Mesendoderm (in vitro differentiated cells): ENCODE measurements at regions not wholly inside any gene's neighbourhood (a gene's known extent, or its start where the extent isn't known, plus 50 kb on each side); places are given as distances from the start of the nearest gene placed in this dataset.
"Not testable (repeated sequence)": the region's sequence is repeated elsewhere in the genome, so short reads cannot be mapped to it uniquely, and the experiment has no call there.

Experiments used
- DNase-seq: peaks from one replicate; pipeline ENCODE4 v3.0.0; 2013
- H2AK5ac ChIP-seq: 2 replicates; pipeline ENCODE4 v1.6.1; 2013; ENCODE audit warnings: low read length, inconsistent platforms
- H2BK120ac ChIP-seq: 2 replicates; pipeline ENCODE4 v1.6.1; 2013; ENCODE audit warnings: low read depth, mild to moderate bottlenecking, low read length, moderate library complexity, mixed read lengths
- H2BK15ac ChIP-seq: replicated peaks from 2 replicates; pipeline ENCODE4 v1.6.1; 2013; ENCODE audit warnings: low read depth, mild to moderate bottlenecking, moderate library complexity
- H2BK5ac ChIP-seq: 2 replicates; pipeline ENCODE4 v1.6.1; 2013; ENCODE audit warnings: low read length, inconsistent platforms
- H3K18ac ChIP-seq: 2 replicates; pipeline ENCODE4 v1.6.1; 2013; ENCODE audit warnings: mild to moderate bottlenecking, low read length, mixed read lengths
- H3K23ac ChIP-seq: one replicate; pipeline ENCODE4 v1.6.1; 2013; ENCODE audit warnings: low read length
- H3K27ac ChIP-seq: 2 replicates; pipeline ENCODE4 v1.5.1; 2013; ENCODE audit warnings: low read depth, mild to moderate bottlenecking, inconsistent platforms, low read length, moderate library complexity
- H3K27me3 ChIP-seq: 2 replicates; pipeline ENCODE4 v1.6.1; 2013; ENCODE audit warnings: low read length, control low read depth, mild to moderate bottlenecking, inconsistent platforms; ENCODE audit not compliant: insufficient read depth, poor library complexity
- H3K36me3 ChIP-seq: 2 replicates; pipeline ENCODE4 v1.6.1; 2013; ENCODE audit warnings: low read length, inconsistent platforms; ENCODE audit not compliant: control insufficient read depth, insufficient read depth
- H3K4ac ChIP-seq: one replicate; pipeline ENCODE4 v1.6.1; 2013; ENCODE audit warnings: low read depth, mild to moderate bottlenecking, low read length, moderate library complexity
- H3K4me1 ChIP-seq: 2 replicates; pipeline ENCODE4 v1.6.1; 2013; ENCODE audit warnings: low read depth, low read length, inconsistent platforms; ENCODE audit not compliant: control insufficient read depth
- H3K4me2 ChIP-seq: 2 replicates; pipeline ENCODE4 v1.6.1; 2013; ENCODE audit warnings: low read length
- H3K4me3 ChIP-seq: 2 replicates; pipeline ENCODE4 v1.5.1; 2013; ENCODE audit warnings: mild to moderate bottlenecking, low read length
- H3K56ac ChIP-seq: one replicate; pipeline ENCODE4 v1.6.1; 2013; ENCODE audit warnings: low read length
- H3K79me1 ChIP-seq: 2 replicates; pipeline ENCODE4 v1.6.1; 2013; ENCODE audit warnings: low read length, inconsistent platforms
- H3K79me2 ChIP-seq: 2 replicates; pipeline ENCODE4 v1.6.1; 2013; ENCODE audit warnings: mild to moderate bottlenecking, low read length; ENCODE audit not compliant: control insufficient read depth, insufficient read depth
- H3K9ac ChIP-seq: 2 replicates; pipeline ENCODE4 v1.6.1; 2013; ENCODE audit warnings: low read length, inconsistent platforms
- H4K5ac ChIP-seq: one replicate; pipeline ENCODE4 v1.6.1; 2013; ENCODE audit warnings: low read length
- H4K8ac ChIP-seq: one replicate; pipeline ENCODE4 v1.6.1; 2013; ENCODE audit warnings: low read depth, mild to moderate bottlenecking, control low read depth, low read length, moderate library complexity
- WGBS: extraction: QIAGEN DNeasy Blood & Tissue Kit; methylation state at CpG from one replicate; pipeline ENCODE4 v1.1.7; 2013; ENCODE audit warnings: low lambda C conversion rate, missing lambda C conversion rate; ENCODE audit not compliant: insufficient coverage; ENCODE audit errors: extremely low coverage; 5-methylcytosine and 5-hydroxymethylcytosine counted together

GRCh38 chr15:83378921-83379578 is 68.1 kb upstream of the SH3GL3 start:
- H3K4me1 ChIP-seq, result peaks cover 2% of the 10 kb centered on the region

GRCh38 chr15:83379579-83379959 is 67.6 kb upstream of the SH3GL3 start:
- peak; percentile 59 for DNase-seq
- Histone ChIP-seq H3K18ac (no peak overlapping the region), H2BK5ac (no peak overlapping the region)

More at GRCh38 chr15:83378921-83379578, 68.1 kb upstream of the SH3GL3 start:
- Histone ChIP-seq H3K27ac (no peak overlapping the region), H4K8ac (no peak overlapping the region), H2BK5ac (no peak overlapping the region), H3K18ac (no peak overlapping the region), H3K79me1 (no peaks in the 10 kb centered on the region), H2AK5ac (no peak overlapping the region), H2BK15ac (no peak overlapping the region), H3K9ac (peak overlapping the region; percentile 26), H3K79me2 (no peaks in the 10 kb centered on the region), H3K4ac (no peak overlapping the region), H3K56ac (peak overlapping the region; percentile 39), H4K5ac (no peak overlapping the region), H3K27me3 (no peaks in the 10 kb centered on the region), H3K4me2 (peak overlapping the region; percentile 59), H3K23ac (peak overlapping the region; percentile 83), H3K36me3 (no peaks in the 10 kb centered on the region), H2BK120ac (no peak overlapping the region), H3K4me3 (peak overlapping the region; percentile 10)
- DNase-seq, result peak; percentile 40
- WGBS, result no CpG with 5 or more reads among the region's 34 CpGs

GRCh38 chr15:83380059-83380458 is 67.1 kb upstream of the SH3GL3 start:
- H3K4ac ChIP-seq, result no peak overlapping the region
- no peak overlapping the region for H2BK120ac ChIP-seq
- H3K9ac ChIP-seq, result no peak overlapping the region
- no peaks in the 10 kb centered on the region for H3K79me1 ChIP-seq
- no peak overlapping the region for H3K4me3 ChIP-seq
- H2BK15ac ChIP-seq, result no peak overlapping the region
- H3K27me3 ChIP-seq, result no peaks in the 10 kb centered on the region
- no peak overlapping the region for H3K27ac ChIP-seq
- H3K4me1 ChIP-seq, result peaks cover 2% of the 10 kb centered on the region
- no peak overlapping the region for H3K56ac ChIP-seq
- no peak overlapping the region for H4K8ac ChIP-seq
- no peak overlapping the region for H3K4me2 ChIP-seq
- no peak for DNase-seq
- no peak overlapping the region for H3K18ac ChIP-seq
- no peaks in the 10 kb centered on the region for H3K36me3 ChIP-seq
- no peak overlapping the region for H3K23ac ChIP-seq
- no peaks in the 10 kb centered on the region for H3K79me2 ChIP-seq
- H2AK5ac ChIP-seq, result no peak overlapping the region
- H4K5ac ChIP-seq, result no peak overlapping the region
- WGBS, result no CpG with 5 or more reads among the region's 2 CpGs
- no peak overlapping the region for H2BK5ac ChIP-seq

More at GRCh38 chr15:83379579-83379959, 67.6 kb upstream of the SH3GL3 start:
- Histone ChIP-seq H3K79me2 (no peaks in the 10 kb centered on the region), H2AK5ac (no peak overlapping the region), H3K4me1 (peaks cover 2% of the 10 kb centered on the region), H3K36me3 (no peaks in the 10 kb centered on the region), H2BK15ac (no peak overlapping the region), H3K23ac (no peak overlapping the region), H4K8ac (no peak overlapping the region), H2BK120ac (no peak overlapping the region), H3K9ac (no peak overlapping the region), H3K27me3 (no peaks in the 10 kb centered on the region), H3K4me3 (no peak overlapping the region), H3K79me1 (no peaks in the 10 kb centered on the region), H3K56ac (no peak overlapping the region), H3K4ac (no peak overlapping the region), H3K27ac (no peak overlapping the region), H3K4me2 (peak overlapping the region; percentile 59), H4K5ac (no peak overlapping the region)
- no CpG with 5 or more reads among the region's 19 CpGs for WGBS

DNA sequence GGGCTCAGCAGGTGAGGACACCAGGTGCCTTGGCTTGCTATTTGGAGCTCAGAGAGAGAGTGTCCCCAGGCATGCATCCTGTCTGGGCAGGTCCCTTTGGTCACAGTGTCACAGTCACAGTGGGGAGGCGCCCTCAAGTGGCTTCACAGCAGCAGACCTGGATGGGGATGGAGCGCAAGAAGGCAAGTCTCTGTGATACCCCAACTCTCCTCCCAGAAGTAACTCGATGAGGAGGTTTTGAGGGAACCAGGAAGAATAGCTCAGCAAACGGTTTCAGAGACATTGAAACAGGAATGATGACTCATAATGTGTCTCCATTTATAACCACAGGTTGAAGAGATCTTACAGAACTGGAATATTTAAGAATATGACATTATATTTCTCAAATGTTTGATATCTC is 66.5 kb upstream of the SH3GL3 start:
- Histone ChIP-seq H2BK120ac (no peak overlapping the region), H3K56ac (no peak overlapping the region), H3K23ac (no peak overlapping the region), H3K27ac (no peak overlapping the region), H4K8ac (no peak overlapping the region), H2AK5ac (peak overlapping the region; percentile 65), H3K36me3 (no peaks in the 10 kb centered on the region), H3K4me3 (no peak overlapping the region), H2BK15ac (no peak overlapping the region), H3K4ac (no peak overlapping the region), H4K5ac (no peak overlapping the region), H2BK5ac (no peak overlapping the region), H3K79me2 (no peaks in the 10 kb centered on the region), H3K4me1 (peaks cover 2% of the 10 kb centered on the region), H3K79me1 (no peaks in the 10 kb centered on the region), H3K4me2 (no peak overlapping the region), H3K18ac (no peak overlapping the region), H3K27me3 (no peaks in the 10 kb centered on the region), H3K9ac (no peak overlapping the region)
- DNase-seq, result peak; percentile 81
- no CpG with 5 or more reads among the region's 4 CpGs for WGBS

- H3K23ac ChIP-seq, H4K5ac ChIP-seq, H3K4me1 ChIP-seq, H3K27ac ChIP-seq, H3K18ac ChIP-seq, H3K9ac ChIP-seq, DNase-seq, H3K56ac ChIP-seq, H3K36me3 ChIP-seq, H3K27me3 ChIP-seq, H2AK5ac ChIP-seq, H3K4ac ChIP-seq, H2BK5ac ChIP-seq, H2BK15ac ChIP-seq, H2BK120ac ChIP-seq, H4K8ac ChIP-seq, H3K79me1 ChIP-seq, H3K79me2 ChIP-seq, H3K4me3 ChIP-seq, H3K4me2 ChIP-seq: not testable (repeated sequence)
- WGBS, result no CpG with 5 or more reads among the region's 36 CpGs
Observed at GRCh38 chr15:83383608-83384139, 63.5 kb upstream of the SH3GL3 start.

DNA sequence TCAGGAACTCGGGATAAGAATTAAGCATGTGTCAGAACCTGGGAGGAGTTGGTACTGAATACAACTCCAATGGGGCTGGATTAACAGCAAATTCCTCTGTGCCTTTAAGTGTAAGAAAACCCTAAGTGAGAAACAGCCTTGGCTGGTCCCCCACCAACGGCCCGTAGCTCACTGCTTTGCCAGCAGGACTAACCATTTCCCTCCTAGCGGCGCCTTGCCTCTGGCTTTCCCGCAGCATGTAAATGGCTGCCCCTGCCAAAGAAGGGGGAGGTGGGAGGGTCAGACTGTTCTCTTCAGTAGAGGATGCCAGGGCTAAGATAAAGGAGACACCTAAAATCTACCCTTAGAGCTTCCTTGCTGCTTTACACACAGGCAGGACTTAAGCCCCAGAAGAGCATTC is 51.0 kb upstream of the SH3GL3 start:
- Histone ChIP-seq H4K5ac (no peak overlapping the region), H3K79me1 (no peaks in the 10 kb centered on the region), H2BK5ac (no peak overlapping the region), H3K27ac (no peak overlapping the region), H3K9ac (no peak overlapping the region), H2AK5ac (no peak overlapping the region), H3K4me1 (no peaks in the 10 kb centered on the region), H3K4me2 (no peak overlapping the region), H3K18ac (no peak overlapping the region), H2BK15ac (no peak overlapping the region), H3K56ac (no peak overlapping the region), H4K8ac (no peak overlapping the region), H2BK120ac (no peak overlapping the region), H3K79me2 (no peaks in the 10 kb centered on the region), H3K4ac (no peak overlapping the region), H3K23ac (no peak overlapping the region), H3K4me3 (no peak overlapping the region), H3K36me3 (no peaks in the 10 kb centered on the region), H3K27me3 (no peaks in the 10 kb centered on the region)
- WGBS, result no CpG with 5 or more reads among the region's 6 CpGs
- peak; percentile 82 for DNase-seq
